NCI-H510A (cell line): ENCODE measurements at regions not wholly inside any gene's neighbourhood (a gene's known extent, or its start where the extent isn't known, plus 50 kb on each side); places are given as distances from the start of the nearest gene placed in this dataset.

Experiments used
- DNase-seq: peaks from one replicate; lab custom pipeline; 2025; lab: John Stamatoyannopoulos, UW

- DNase-seq, result no peak
Measured at GRCh38 chr1:29523576-29523975, 287.3 kb downstream of the PTPRU start.

- DNase-seq, result no peak
Measured at GRCh38 chr1:29523136-29523535, 286.8 kb downstream of the PTPRU start.

GRCh38 chr1:29521811-29522580 is 285.7 kb downstream of the PTPRU start:
- DNase-seq, result no peak

GRCh38 chr1:29521438-29521715 is 285.1 kb downstream of the PTPRU start:
- DNase-seq, result no peak

- DNase-seq, result no peak
Measured at GRCh38 chr1:29520571-29521437, 284.5 kb downstream of the PTPRU start.

- no peak for DNase-seq
Measured at GRCh38 chr1:29519788-29520110, 283.4 kb downstream of the PTPRU start.

GRCh38 chr1:29519108-29519787 is 282.9 kb downstream of the PTPRU start:
- no peak for DNase-seq

GRCh38 chr1:29518183-29518835 is 282.0 kb downstream of the PTPRU start:
- no peak for DNase-seq

- no peak for DNase-seq
Measured at GRCh38 chr1:29517251-29518086, 281.1 kb downstream of the PTPRU start.

- DNase-seq, result no peak
Measured at GRCh38 chr1:29516063-29516820, 279.9 kb downstream of the PTPRU start.

GRCh38 chr1:29515170-29515955 is 279.0 kb downstream of the PTPRU start:
- no peak for DNase-seq

- DNase-seq, result no peak
Measured at GRCh38 chr1:29514361-29515169, 278.2 kb downstream of the PTPRU start.

- DNase-seq, result no peak
Measured at GRCh38 chr1:29513357-29513756, 277.0 kb downstream of the PTPRU start.

- DNase-seq, result no peak
Measured at GRCh38 chr1:29511436-29511835, 275.1 kb downstream of the PTPRU start.

GRCh38 chr1:29508458-29509107 is 272.3 kb downstream of the PTPRU start:
- no peak for DNase-seq

- DNase-seq, result no peak
Measured at GRCh38 chr1:29506678-29507225, 270.4 kb downstream of the PTPRU start.

- no peak for DNase-seq
Measured at GRCh38 chr1:29505532-29506220, 269.4 kb downstream of the PTPRU start.
